OCI-LY7 (cell line): ENCODE measurements at regions not wholly inside any gene's neighbourhood (a gene's known extent, or its start where the extent isn't known, plus 50 kb on each side); places are given as distances from the start of the nearest gene placed in this dataset.

Source experiments
- CTCF ChIP-seq: fragments of 200-600 bp; sonication (generic); conservative IDR thresholded peaks from 2 replicates; pipeline ENCODE4 v1.5.1; 2014; ENCODE audit warnings: mild to moderate bottlenecking, antibody characterized with exemption, low read length, moderate library complexity, mixed read lengths
- EZH2phosphoT487 ChIP-seq: fragments of 200-600 bp; sonication (generic); IDR thresholded peaks from 2 replicates; pipeline ENCODE4 v1.6.1; 2018; ENCODE audit warnings: low read depth, borderline replicate concordance, mild to moderate bottlenecking, mixed run types, antibody characterized with exemption, low read length, moderate library complexity, mixed read lengths

GRCh38 chr17:33369149-33369548 lies 76.1 kb upstream of the ASIC2 start:
- TF ChIP-seq CTCF (no peak), EZH2phosphoT487 (no peak)
